IMR-90 (cell line): ENCODE measurements at regions not wholly inside any gene's neighbourhood (a gene's known extent, or its start where the extent isn't known, plus 50 kb on each side); places are given as distances from the start of the nearest gene placed in this dataset.

ENCODE experiments used
- ATAC-seq: fragments of 200-7000 bp; cut with Tn5 transposase; 2 replicates; pipeline ENCODE4 v1.9.1; 2020; ENCODE audit warnings: low read depth, mild to moderate bottlenecking, moderate library complexity
- BruUV-seq: library from RNA; stranded (reverse); fragments of 400-500 nt; replicated peaks from 2 replicates; lab custom pipeline; 2021; lab: Mats Ljungman, UMichigan
- CTCF ChIA-PET: fragments of 300-600 bp; formaldehyde crosslinking; extraction: SDS; loops from one replicate; lab custom pipeline; 2021; ENCODE audit warnings: antibody characterized with exemption; lab: Yijun Ruan, JAX
- POLR2A ChIA-PET: fragments of 300-600 bp; sonication (Branson Sonifier 250); formaldehyde crosslinking; loops from one replicate; lab custom pipeline; 2022; ENCODE audit warnings: antibody characterized with exemption; ENCODE audit not compliant: unreplicated experiment; lab: Charles Lee
- DNase-seq: peaks from one replicate; pipeline ENCODE4 v3.0.0; 2013
- H2AFZ ChIP-seq: replicated peaks from 2 replicates; pipeline ENCODE3; 2013; ENCODE audit warnings: low read length, mild to moderate bottlenecking; ENCODE audit not compliant: poor library complexity
- H2AK5ac ChIP-seq: 2 replicates; pipeline ENCODE4 v1.6.1; 2013; ENCODE audit warnings: low read depth, low read length, inconsistent platforms
- H2AK9ac ChIP-seq: replicated peaks from 2 replicates; pipeline ENCODE3; 2013; ENCODE audit warnings: mild to moderate bottlenecking, low read depth, low read length, moderate library complexity; ENCODE audit not compliant: poor library complexity
- H2BK120ac ChIP-seq: 2 replicates; pipeline ENCODE4 v1.6.1; 2013; ENCODE audit warnings: low read depth, low read length, inconsistent platforms
- H2BK15ac ChIP-seq: 3 replicates; pipeline ENCODE4 v1.6.1; 2013; ENCODE audit warnings: low read depth, low read length, inconsistent platforms
- H2BK20ac ChIP-seq: 2 replicates; pipeline ENCODE4 v1.6.1; 2013; ENCODE audit warnings: low read depth, mild to moderate bottlenecking, inconsistent platforms, low read length, moderate library complexity
- H2BK5ac ChIP-seq: 2 replicates; pipeline ENCODE4 v1.6.1; 2013; ENCODE audit warnings: mild to moderate bottlenecking, low read depth, low read length, inconsistent platforms; ENCODE audit not compliant: poor library complexity, severe bottlenecking
- H3K14ac ChIP-seq: replicated peaks from 2 replicates; pipeline ENCODE4 v1.6.1; 2013; ENCODE audit warnings: low read depth, low read length, inconsistent platforms
- H3K18ac ChIP-seq: 2 replicates; pipeline ENCODE4 v1.6.1; 2013; ENCODE audit warnings: low read depth, low read length, control low read depth
- H3K23ac ChIP-seq: 2 replicates; pipeline ENCODE4 v1.6.1; 2013; ENCODE audit warnings: low read depth, low read length, inconsistent platforms
- H3K27ac ChIP-seq: 2 replicates; pipeline ENCODE4 v1.5.1; 2013; ENCODE audit warnings: mild to moderate bottlenecking, control low read depth, low read length; ENCODE audit not compliant: insufficient read depth
- H3K27me3 ChIP-seq: 2 replicates; pipeline ENCODE4 v1.6.1; 2013; ENCODE audit warnings: low read length; ENCODE audit not compliant: control insufficient read depth, insufficient read depth
- H3K36me3 ChIP-seq: 2 replicates; pipeline ENCODE4 v1.6.1; 2013; ENCODE audit warnings: low read length, mixed read lengths; ENCODE audit not compliant: control insufficient read depth, insufficient read depth
- H3K4ac ChIP-seq: 2 replicates; pipeline ENCODE4 v1.6.1; 2013; ENCODE audit warnings: low read depth, low read length, inconsistent platforms
- H3K4me1 ChIP-seq: 2 replicates; pipeline ENCODE4 v1.6.1; 2013; ENCODE audit warnings: low read length, mixed read lengths; ENCODE audit not compliant: control insufficient read depth, insufficient read depth
- H3K4me2 ChIP-seq: 2 replicates; pipeline ENCODE4 v1.6.1; 2013; ENCODE audit warnings: low read depth, mild to moderate bottlenecking, control low read depth, low read length, moderate library complexity
- H3K4me3 ChIP-seq: 2 replicates; pipeline ENCODE4 v1.5.1; 2013; ENCODE audit warnings: low read depth, mild to moderate bottlenecking, control low read depth, low read length, moderate library complexity; ENCODE audit not compliant: insufficient read depth
- H3K56ac ChIP-seq: 2 replicates; pipeline ENCODE4 v1.6.1; 2013; ENCODE audit warnings: low read length, inconsistent platforms; ENCODE audit not compliant: insufficient read depth; ENCODE audit errors: extremely low read depth
- H3K79me1 ChIP-seq, 2 experiments: 2 replicates each; pipeline ENCODE4 v1.6.1; 2013; ENCODE audit warnings: low read length in 2 of 2, inconsistent platforms in 1 of 2, low read depth in 1 of 2
- H3K9ac ChIP-seq: 2 replicates; pipeline ENCODE4 v1.6.1; 2013; ENCODE audit warnings: low read depth, low read length, control low read depth
- H3K9me1 ChIP-seq: 2 replicates; pipeline ENCODE4 v1.6.1; 2013; ENCODE audit warnings: low read length, inconsistent platforms; ENCODE audit not compliant: insufficient read depth
- H3K9me3 ChIP-seq: 2 replicates; pipeline ENCODE4 v1.6.1; 2013; ENCODE audit warnings: low read length; ENCODE audit not compliant: control insufficient read depth, insufficient read depth
- H4K20me1 ChIP-seq: 2 replicates; pipeline ENCODE4 v1.6.1; 2013; ENCODE audit warnings: low read length, inconsistent platforms; ENCODE audit not compliant: insufficient read depth
- H4K5ac ChIP-seq: 2 replicates; pipeline ENCODE4 v1.6.1; 2013; ENCODE audit warnings: mild to moderate bottlenecking, low read depth, low read length, control low read depth
- H4K8ac ChIP-seq, 2 experiments: 2 replicates each; pipeline ENCODE4 v1.6.1; 2013; ENCODE audit warnings: low read depth in 2 of 2, low read length in 2 of 2, control low read depth in 1 of 2, inconsistent platforms in 1 of 2
- H4K91ac ChIP-seq: 2 replicates; pipeline ENCODE4 v1.6.1; 2013; ENCODE audit warnings: low read depth, low read length, inconsistent platforms; ENCODE audit not compliant: insufficient read depth
- BHLHE40 ChIP-seq: fragments of 150-350 bp; IDR thresholded peaks from 2 replicates; pipeline ENCODE4 v1.6.1; 2016; ENCODE audit warnings: mild to moderate bottlenecking, low read depth, low read length
- CEBPB ChIP-seq: IDR thresholded peaks from 2 replicates; pipeline ENCODE4 v1.6.1; 2012; ENCODE audit warnings: low read depth, low read length, improper control_type of control experiment
- MAFK ChIP-seq: IDR thresholded peaks from 2 replicates; pipeline ENCODE4 v1.6.1; 2012; ENCODE audit warnings: low read depth, low read length, improper control_type of control experiment
- MXI1 ChIP-seq: IDR thresholded peaks from 2 replicates; pipeline ENCODE4 v1.6.1; 2012; ENCODE audit warnings: low read depth, mild to moderate bottlenecking, low read length, moderate library complexity, borderline replicate concordance
- NFE2L2 ChIP-seq: fragments of 150-350 bp; IDR thresholded peaks from 2 replicates; pipeline ENCODE4 v1.6.1; 2016; ENCODE audit warnings: low read depth, mild to moderate bottlenecking, low read length
- POLR2A ChIP-seq: IDR thresholded peaks from 2 replicates; pipeline ENCODE4 v1.6.1; 2012; ENCODE audit warnings: mild to moderate bottlenecking, low read depth, low read length
- RCOR1 ChIP-seq: IDR thresholded peaks from 2 replicates; pipeline ENCODE4 v1.6.1; 2012; ENCODE audit warnings: mild to moderate bottlenecking, low read length, improper control_type of control experiment; ENCODE audit not compliant: insufficient replicate concordance
- RFX5 ChIP-seq: IDR thresholded peaks from 2 replicates; pipeline ENCODE4 v1.8.0; 2012; ENCODE audit warnings: low read depth, mild to moderate bottlenecking, low read length, moderate library complexity
- SMC3 ChIP-seq: fragments of 150-350 bp; IDR thresholded peaks from 2 replicates; pipeline ENCODE4 v1.6.1; 2016; ENCODE audit warnings: low read depth, mild to moderate bottlenecking, antibody characterized with exemption, low read length, moderate library complexity
- USF2 ChIP-seq: fragments of 150-350 bp; IDR thresholded peaks from 2 replicates; pipeline ENCODE4 v1.6.1; 2017; ENCODE audit warnings: mild to moderate bottlenecking, antibody characterized with exemption, low read length, low read depth
- WGBS, 2 experiments: methylation state at CpG; one replicate each; pipeline versions ENCODE4 v1.1.5 to v1.1.7; 2013; ENCODE audit warnings: missing lambda C conversion rate in 2 of 2; ENCODE audit not compliant: insufficient read length in 1 of 2; ENCODE audit errors: extremely low coverage in 2 of 2; 5-methylcytosine and 5-hydroxymethylcytosine counted together
- dilution Hi-C: fragments of 300-500 bp; cut with HindIII; formaldehyde crosslinking; loops from one replicate; pipeline ENCODE4 v1.14.3; 2018; ENCODE audit warnings: low sequenced_read_pairs; ENCODE audit not compliant: unreplicated experiment
- in situ Hi-C: fragments of 300-500 bp; cut with MboI; formaldehyde crosslinking; loops from 3 replicates; pipeline ENCODE4 v1.14.3; 2019; ENCODE audit warnings: low sequenced_read_pairs, inconsistent platforms, mixed read lengths
- intact Hi-C: fragments of 100-400 bp; cut with micrococcal nuclease; formaldehyde crosslinking; loops from 2 replicates; pipeline ENCODE4 v1.10.0; 2022
- TF ChIP-seq, protein P1 (sequence below): fragments of 150-350 bp; IDR thresholded peaks from 2 replicates; pipeline ENCODE4 v1.6.1; 2016; ENCODE audit warnings: low read depth, mild to moderate bottlenecking, low read length, moderate library complexity, borderline replicate concordance

DNA sequence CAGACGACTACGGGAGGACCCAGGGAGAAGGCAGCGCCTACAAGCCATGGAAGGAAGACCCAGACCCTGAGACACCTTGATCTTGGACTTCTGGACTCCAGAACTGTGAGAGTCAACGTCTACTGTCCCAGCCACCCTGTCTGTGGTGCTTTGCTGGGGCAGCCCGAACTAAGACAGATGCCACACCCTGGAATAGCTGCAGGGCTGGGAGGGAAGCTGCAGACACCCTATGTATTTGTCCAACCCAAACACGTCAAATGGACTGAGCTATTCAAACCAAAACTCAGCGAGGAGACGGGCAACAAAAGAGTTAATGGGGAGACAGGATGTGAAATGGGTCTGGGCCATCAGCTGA, 169.3 kb downstream of the CTTN start:
- Histone ChIP-seq H2BK120ac (no peak overlapping the region), H3K27me3 (no peaks in the 10 kb centered on the region), H2BK5ac (no peak overlapping the region), H3K36me3 (no peaks in the 10 kb centered on the region), H3K4ac (no peak overlapping the region), H3K9me1 (no peaks in the 10 kb centered on the region), H4K20me1 (no peaks in the 10 kb centered on the region; the same call in 1 of the 2 replicates), H3K27ac (peak overlapping the region; percentile 22; the same call in 1 of the 2 replicates), H3K9ac (peak overlapping the region; percentile 44; the same call in 1 of the 2 replicates), H3K4me2 (peak overlapping the region; percentile 77), H3K14ac (no peak overlapping the region), H3K79me1 (no peaks in the 10 kb centered on the region), H4K91ac (no peak overlapping the region), H2AK5ac (no peak overlapping the region), H2BK20ac (no peak overlapping the region), H4K5ac (no peak overlapping the region), H3K56ac (no peak overlapping the region), H2AK9ac (no peak overlapping the region), H3K23ac (no peak overlapping the region), H3K9me3 (no peaks in the 10 kb centered on the region), H3K18ac (no peak overlapping the region), H2AFZ (peak overlapping the region; percentile 74), H2BK15ac (no peak overlapping the region), H4K8ac (no peak overlapping the region), H3K4me3 (peak overlapping the region; percentile 9; the same call in 1 of the 2 replicates), H3K4me1 (peaks cover 7% of the 10 kb centered on the region; the same call in 1 of the 2 replicates)
- CTCF ChIA-PET: interaction anchor here (0.7 to 1.4 kb wide), 8 partner anchors 10 to 188 kb away, joined by 3 to 7 read pairs (median 4); no protein-coding TSS in a partner anchor
- no TSS peak for BruUV-seq
- DNase-seq (no peak), ATAC-seq (no peak)
- intact Hi-C loops: no loop called here
- no CpG with 5 or more reads among the region's 8 CpGs for WGBS, 2 experiments
- TF ChIP-seq SMC3 (no peak), USF2 (no peak), RFX5 (no peak), CEBPB (no peak), MAFK (no peak), NFE2L2 (no peak), BHLHE40 (no peak), RCOR1 (no peak), POLR2A (no peak), MXI1 (no peak)
- TF ChIP-seq, protein P1, sequence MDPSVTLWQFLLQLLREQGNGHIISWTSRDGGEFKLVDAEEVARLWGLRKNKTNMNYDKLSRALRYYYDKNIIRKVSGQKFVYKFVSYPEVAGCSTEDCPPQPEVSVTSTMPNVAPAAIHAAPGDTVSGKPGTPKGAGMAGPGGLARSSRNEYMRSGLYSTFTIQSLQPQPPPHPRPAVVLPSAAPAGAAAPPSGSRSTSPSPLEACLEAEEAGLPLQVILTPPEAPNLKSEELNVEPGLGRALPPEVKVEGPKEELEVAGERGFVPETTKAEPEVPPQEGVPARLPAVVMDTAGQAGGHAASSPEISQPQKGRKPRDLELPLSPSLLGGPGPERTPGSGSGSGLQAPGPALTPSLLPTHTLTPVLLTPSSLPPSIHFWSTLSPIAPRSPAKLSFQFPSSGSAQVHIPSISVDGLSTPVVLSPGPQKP: no peak
- POLR2A ChIA-PET: no interaction called here
- in situ Hi-C loops: no loop called here
- dilution Hi-C loops: no loop called here
